LNCaP clone FGC (cell line): ENCODE measurements at regions not wholly inside any gene's neighbourhood (a gene's known extent, or its start where the extent isn't known, plus 50 kb on each side); places are given as distances from the start of the nearest gene placed in this dataset.
"Not testable (repeated sequence)": the region's sequence is repeated elsewhere in the genome, so short reads cannot be mapped to it uniquely, and the experiment has no call there.

ENCODE experiments used
- DNase-seq: peaks from one replicate; pipeline ENCODE4 v3.0.0-alpha.2; 2011; ENCODE audit warnings: low read depth
- H3K4me3 ChIP-seq: 2 replicates; pipeline ENCODE4 v1.5.1; 2011; ENCODE audit warnings: mild to moderate bottlenecking, low read depth, low read length, control low read depth
- CTCF ChIP-seq: IDR thresholded peaks from 2 replicates; pipeline ENCODE4 v1.5.1; 2012; ENCODE audit warnings: mild to moderate bottlenecking; ENCODE audit not compliant: control insufficient read depth, insufficient read depth; ENCODE audit errors: extremely low read depth

GRCh38 chr6:115873901-115874300 is 186.8 kb downstream of the FRK start:
- no peak for DNase-seq
- H3K4me3 ChIP-seq: no peak overlapping the region
- no peak for TF ChIP-seq CTCF

- TF ChIP-seq CTCF: no peak
- no peak for DNase-seq
- no peak overlapping the region for H3K4me3 ChIP-seq
Measured at GRCh38 chr6:115870464-115870863, 190.2 kb downstream of the FRK start.

GRCh38 chr6:115865914-115866313 is 194.8 kb downstream of the FRK start:
- DNase-seq: no peak
- TF ChIP-seq CTCF: no peak
- H3K4me3 ChIP-seq: no peak overlapping the region

- TF ChIP-seq CTCF: no peak
- no peak overlapping the region for H3K4me3 ChIP-seq
- no peak for DNase-seq
Measured at GRCh38 chr6:115863211-115863610, 197.5 kb downstream of the FRK start.

GRCh38 chr6:115861658-115862057 is 199.0 kb downstream of the FRK start:
- H3K4me3 ChIP-seq, DNase-seq: not testable (repeated sequence)

GRCh38 chr6:115859577-115859976 is 201.1 kb downstream of the FRK start:
- DNase-seq, H3K4me3 ChIP-seq: not testable (repeated sequence)

- DNase-seq: no peak
- TF ChIP-seq CTCF: no peak
- H3K4me3 ChIP-seq: no peak overlapping the region
Measured at GRCh38 chr6:115854866-115855665, 205.6 kb downstream of the FRK start.

GRCh38 chr6:115847671-115848070 is 213.0 kb downstream of the FRK start:
- H3K4me3 ChIP-seq: no peak overlapping the region
- no peak for DNase-seq
- TF ChIP-seq CTCF: no peak
